Gastroesophageal sphincter (tissue), 4 donors: ENCODE measurements at regions not wholly inside any gene's neighbourhood (a gene's known extent, or its start where the extent isn't known, plus 50 kb on each side); places are given as distances from the start of the nearest gene placed in this dataset.

Experiments used
- ATAC-seq: fragments of 150-250 bp; one replicate; pipeline ENCODE4 v1.9.1; 2016; ENCODE audit warnings: mild to moderate bottlenecking, moderate library complexity
- H3K27ac ChIP-seq, 4 donors: fragments of 200-600 bp; sonication (generic) in 3 of 4; 1 replicate in 3 of 4; 2 replicates in 1 of 4; pipeline ENCODE4 v1.5.1; 2016 to 2019
- H3K27me3 ChIP-seq: fragments of 200-600 bp; sonication (generic); one replicate; pipeline ENCODE4 v1.5.1; 2019
- H3K36me3 ChIP-seq, 2 donors: fragments of 200-600 bp; sonication (generic); one replicate each; pipeline ENCODE4 v1.5.1; 2019; ENCODE audit warnings: control low read depth in 1 of 2
- H3K4me1 ChIP-seq, 3 donors: fragments of 200-600 bp; sonication (generic); 1 replicate in 2 of 3; 2 replicates in 1 of 3; pipeline ENCODE4 v1.5.1; 2016 to 2019; ENCODE audit warnings: control low read depth in 2 of 3
- H3K4me3 ChIP-seq, 2 donors: fragments of 200-600 bp; sonication (generic); one replicate each; pipeline ENCODE4 v1.5.1; 2019; ENCODE audit warnings: mild to moderate bottlenecking in 1 of 2, moderate library complexity in 1 of 2
- H3K9me3 ChIP-seq, 3 donors: fragments of 200-600 bp; sonication (generic); one replicate each; pipeline ENCODE4 v1.5.1; 2017 to 2019; ENCODE audit warnings: control low read depth in 2 of 3
- EP300 ChIP-seq: sonication (generic); formaldehyde crosslinking; IDR thresholded peaks from one replicate; pipeline ENCODE4 v1.6.1; 2017; ENCODE audit warnings: antibody characterized with exemption, mild to moderate bottlenecking
- POLR2A ChIP-seq, 2 donors: fragments of 450-650 bp; IDR thresholded peaks; one replicate each; pipeline ENCODE4 v1.6.1; 2017; ENCODE audit warnings: antibody characterized with exemption in 2 of 2, mild to moderate bottlenecking in 2 of 2, moderate library complexity in 1 of 2
- POLR2AphosphoS5 ChIP-seq: sonication (generic); formaldehyde crosslinking; IDR thresholded peaks from one replicate; pipeline ENCODE4 v1.6.1; 2017; ENCODE audit warnings: antibody characterized with exemption
- WGBS, 2 donors: methylation state at CpG; one replicate each; pipeline ENCODE4 v1.1.5; 2018; ENCODE audit warnings: low coverage in 1 of 2; 5-methylcytosine and 5-hydroxymethylcytosine counted together
- TF ChIP-seq, protein P1 (sequence below), 4 experiments: fragments of 200-600 bp in 2 of 4; fragments of 450-650 bp in 2 of 4; sonication (generic) in 1 of 4; IDR thresholded peaks; one replicate each; pipeline ENCODE4 v1.5.1; 2017 to 2019; ENCODE audit warnings: antibody characterized with exemption in 4 of 4, mild to moderate bottlenecking in 2 of 4, moderate library complexity in 2 of 4

- WGBS, 2 donors: 80 to 100% methylated on average over 1 to 3 of the region's 3 CpGs
- Histone ChIP-seq H3K4me1 (no peaks in the 10 kb centered on the region), H3K9me3 (peaks cover 0 to 6% (median 0%) of the 10 kb centered on the region in 3 donors), H3K27me3 (no peaks in the 10 kb centered on the region), H3K27ac (no peak overlapping the region), H3K36me3 (no peaks in the 10 kb centered on the region), H3K4me3 (no peak overlapping the region)
- TF ChIP-seq EP300: no peak
- TF ChIP-seq POLR2A (IDR thresholded peaks at IDR 0.05): no peak
- TF ChIP-seq, protein P1, sequence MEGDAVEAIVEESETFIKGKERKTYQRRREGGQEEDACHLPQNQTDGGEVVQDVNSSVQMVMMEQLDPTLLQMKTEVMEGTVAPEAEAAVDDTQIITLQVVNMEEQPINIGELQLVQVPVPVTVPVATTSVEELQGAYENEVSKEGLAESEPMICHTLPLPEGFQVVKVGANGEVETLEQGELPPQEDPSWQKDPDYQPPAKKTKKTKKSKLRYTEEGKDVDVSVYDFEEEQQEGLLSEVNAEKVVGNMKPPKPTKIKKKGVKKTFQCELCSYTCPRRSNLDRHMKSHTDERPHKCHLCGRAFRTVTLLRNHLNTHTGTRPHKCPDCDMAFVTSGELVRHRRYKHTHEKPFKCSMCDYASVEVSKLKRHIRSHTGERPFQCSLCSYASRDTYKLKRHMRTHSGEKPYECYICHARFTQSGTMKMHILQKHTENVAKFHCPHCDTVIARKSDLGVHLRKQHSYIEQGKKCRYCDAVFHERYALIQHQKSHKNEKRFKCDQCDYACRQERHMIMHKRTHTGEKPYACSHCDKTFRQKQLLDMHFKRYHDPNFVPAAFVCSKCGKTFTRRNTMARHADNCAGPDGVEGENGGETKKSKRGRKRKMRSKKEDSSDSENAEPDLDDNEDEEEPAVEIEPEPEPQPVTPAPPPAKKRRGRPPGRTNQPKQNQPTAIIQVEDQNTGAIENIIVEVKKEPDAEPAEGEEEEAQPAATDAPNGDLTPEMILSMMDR (IDR thresholded peaks at IDR 0.05): no peak
- TF ChIP-seq POLR2AphosphoS5: no peak
- no peak for ATAC-seq
Measured at GRCh38 chr7:79612903-79613302, 159.4 kb upstream of the MAGI2 start.

- TF ChIP-seq POLR2A (IDR thresholded peaks at IDR 0.05) (no peak), POLR2AphosphoS5 (no peak), EP300 (no peak)
- TF ChIP-seq, protein P1 (IDR thresholded peaks at IDR 0.05): no peak
- ATAC-seq: no peak
- no peaks in the 10 kb centered on the region for H3K36me3 ChIP-seq
- H3K4me1 ChIP-seq: no peaks in the 10 kb centered on the region
- 85 to 90% methylated on average over 2 of the region's 2 CpGs for WGBS, 2 donors
- H3K27me3 ChIP-seq: no peaks in the 10 kb centered on the region
- H3K27ac ChIP-seq: no peak overlapping the region
- H3K4me3 ChIP-seq: no peak overlapping the region
- peaks cover 0 to 6% (median 0%) of the 10 kb centered on the region in 3 donors for H3K9me3 ChIP-seq
Measured at GRCh38 chr7:79612022-79612421, 158.6 kb upstream of the MAGI2 start.

DNA sequence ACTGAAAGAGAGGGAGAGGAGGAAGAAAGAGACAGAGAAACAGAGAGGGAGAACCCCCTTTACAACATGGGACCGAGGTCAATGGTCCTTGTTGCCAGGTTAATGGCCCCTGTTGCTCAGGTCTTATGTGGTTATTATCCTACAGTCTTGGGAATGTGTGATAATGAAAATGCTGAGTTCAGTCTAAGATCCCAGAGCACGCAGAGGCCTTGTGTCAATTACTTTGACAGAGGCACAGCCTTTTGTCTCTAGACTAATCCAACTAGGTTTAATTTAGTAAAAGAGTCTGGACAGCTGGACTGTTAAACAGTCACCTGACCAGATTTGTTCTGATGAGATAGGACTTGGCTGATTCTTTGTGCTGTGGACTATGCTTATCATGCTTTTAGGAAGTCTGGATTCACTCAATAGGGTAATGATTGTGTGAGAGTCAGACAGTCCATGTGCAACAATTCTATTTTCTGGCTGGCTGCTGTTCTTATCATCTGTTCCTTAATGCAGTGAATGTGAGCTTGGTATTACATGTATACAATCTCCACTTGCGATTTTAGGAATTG, 157.4 kb upstream of the MAGI2 start:
- TF ChIP-seq POLR2AphosphoS5 (no peak), EP300 (no peak), POLR2A (IDR thresholded peaks at IDR 0.05) (no peak)
- TF ChIP-seq, protein P1 (IDR thresholded peaks at IDR 0.05): no peak
- H3K27me3 ChIP-seq: no peaks in the 10 kb centered on the region
- no peaks in the 10 kb centered on the region for H3K9me3 ChIP-seq
- 38 to 69% methylated on average over 2 to 3 of the region's 3 CpGs for WGBS, 2 donors
- H3K27ac ChIP-seq: no peak overlapping the region
- H3K36me3 ChIP-seq: no peaks in the 10 kb centered on the region
- H3K4me3 ChIP-seq: no peak overlapping the region
- ATAC-seq: no peak
- no peaks in the 10 kb centered on the region for H3K4me1 ChIP-seq

GRCh38 chr7:79610313-79610712, 156.8 kb upstream of the MAGI2 start:
- no peaks in the 10 kb centered on the region for H3K27me3 ChIP-seq
- TF ChIP-seq POLR2A (IDR thresholded peaks at IDR 0.05): no peak
- TF ChIP-seq POLR2AphosphoS5: no peak
- TF ChIP-seq, protein P1 (IDR thresholded peaks at IDR 0.05): no peak
- TF ChIP-seq EP300: no peak
- H3K4me3 ChIP-seq: no peak overlapping the region
- no peaks in the 10 kb centered on the region for H3K4me1 ChIP-seq
- no peaks in the 10 kb centered on the region for H3K36me3 ChIP-seq
- no peaks in the 10 kb centered on the region for H3K9me3 ChIP-seq
- WGBS, 2 donors: 29 to 86% methylated on average over 1 of the region's 1 CpG
- no peak for ATAC-seq
- no peak overlapping the region for H3K27ac ChIP-seq

- TF ChIP-seq POLR2AphosphoS5: no peak
Measured at GRCh38 chr7:79608005-79608404, 154.5 kb upstream of the MAGI2 start.

More at GRCh38 chr7:79608005-79608404, 154.5 kb upstream of the MAGI2 start:
- 63 to 82% methylated on average over 1 of the region's 1 CpG for WGBS, 2 donors
- ATAC-seq: no peak
- Histone ChIP-seq H3K4me1 (no peaks in the 10 kb centered on the region), H3K9me3 (no peaks in the 10 kb centered on the region), H3K4me3 (no peak overlapping the region), H3K36me3 (no peaks in the 10 kb centered on the region), H3K27me3 (no peaks in the 10 kb centered on the region), H3K27ac (no peak overlapping the region)
